ENCODE measurements at regions not wholly inside any gene's neighbourhood (a gene's known extent, or its start where the extent isn't known, plus 50 kb on each side); places are given as distances from the start of the nearest gene placed in this dataset.

GRCh38 chr12:67826946-67827720 is 162.1 kb upstream of the IFNG-AS1 start:
- Histone ChIP-seq H3K9me3 (no peaks in the 10 kb centered on the region), H3K36me3 (no peaks in the 10 kb centered on the region), H3K4me1 (peaks cover 12 to 36% (median 33%) of the 10 kb centered on the region in 4 donors), H3K27me3 (no peaks in the 10 kb centered on the region), H3K4me3 (peak overlapping the region; percentile 41 to 56 (median 46)), H3K27ac (replicated peaks in 1 of 4) (peak overlapping the region; percentile 82 to 87 (median 86))
- TF ChIP-seq EP300 (IDR thresholded peaks at IDR 0.05) = no peak
- TF ChIP-seq POLR2A (IDR thresholded peaks at IDR 0.05; ENCODE audit: low read depth) = no peak
- TF ChIP-seq POLR2AphosphoS5 (IDR thresholded peaks at IDR 0.05) = no peak
- TF ChIP-seq CTCF (IDR thresholded peaks at IDR 0.05) = no peak
- WGBS = 43% methylated on average over 5 of the region's 5 CpGs
- intact Hi-C loops (cut with DNase I) = loop anchor here (10.0 kb wide), 1 partner anchor 172 kb away; no protein-coding TSS in a partner anchor
- DNase-seq (ENCODE audit: extremely low spot score) = no peak

- H3K4me1 ChIP-seq = peaks cover 12 to 36% (median 33%) of the 10 kb centered on the region in 4 donors
- intact Hi-C loops (cut with DNase I) = loop anchor here (10.0 kb wide), 1 partner anchor 173 kb away; no protein-coding TSS in a partner anchor
- TF ChIP-seq POLR2AphosphoS5 (IDR thresholded peaks at IDR 0.05) (peak; percentile 13 to 65), CTCF (IDR thresholded peaks at IDR 0.05) (no peak), POLR2A (IDR thresholded peaks at IDR 0.05; ENCODE audit: low read depth) (no peak), EP300 (IDR thresholded peaks at IDR 0.05) (no peak)
- peak overlapping the region; percentile 41 to 56 (median 46) for H3K4me3 ChIP-seq
- no peaks in the 10 kb centered on the region for H3K9me3 ChIP-seq
- DNase-seq (ENCODE audit: extremely low spot score) = no peak
- no peaks in the 10 kb centered on the region for H3K27me3 ChIP-seq
- 13% methylated on average over 7 of the region's 7 CpGs for WGBS
- H3K36me3 ChIP-seq = no peaks in the 10 kb centered on the region
- H3K27ac ChIP-seq (replicated peaks in 1 of 4) = peak overlapping the region; percentile 82 to 87 (median 86)
Observed at GRCh38 chr12:67827820-67828383, 161.3 kb upstream of the IFNG-AS1 start.

DNA sequence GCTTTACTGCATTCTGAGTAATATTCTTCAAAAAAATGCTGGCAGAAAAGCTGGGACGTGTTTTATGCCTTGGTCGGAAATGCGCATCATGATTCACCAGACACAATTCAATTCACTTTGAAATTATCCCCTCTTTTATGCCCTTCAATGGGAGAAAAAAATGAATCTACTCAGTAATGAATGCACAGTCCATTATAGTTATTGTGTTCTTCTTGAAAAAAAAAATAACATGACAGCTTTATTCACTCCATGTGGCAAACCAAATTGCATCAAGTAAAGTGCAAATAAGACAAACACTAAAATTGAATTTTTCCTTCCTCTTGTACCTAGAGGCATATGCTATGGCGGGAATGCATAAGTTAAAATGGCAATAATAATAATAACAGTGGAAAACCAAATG is 159.4 kb upstream of the IFNG-AS1 start:
- H3K27me3 ChIP-seq = no peaks in the 10 kb centered on the region
- TF ChIP-seq EP300 (IDR thresholded peaks at IDR 0.05) = no peak
- TF ChIP-seq POLR2A (IDR thresholded peaks at IDR 0.05; ENCODE audit: low read depth) = no peak
- TF ChIP-seq CTCF (IDR thresholded peaks at IDR 0.05) = no peak
- no peaks in the 10 kb centered on the region for H3K36me3 ChIP-seq
- peaks cover 12 to 36% (median 33%) of the 10 kb centered on the region in 4 donors for H3K4me1 ChIP-seq
- H3K9me3 ChIP-seq = no peaks in the 10 kb centered on the region
- 95% methylated on average over 4 of the region's 4 CpGs for WGBS
- no peak for DNase-seq (ENCODE audit: extremely low spot score)
- no peak overlapping the region for H3K27ac ChIP-seq (replicated peaks in 1 of 4)
- intact Hi-C loops (cut with DNase I) = loop anchor here (10.0 kb wide), 1 partner anchor 175 kb away; no protein-coding TSS in a partner anchor
- no peak overlapping the region for H3K4me3 ChIP-seq

DNA sequence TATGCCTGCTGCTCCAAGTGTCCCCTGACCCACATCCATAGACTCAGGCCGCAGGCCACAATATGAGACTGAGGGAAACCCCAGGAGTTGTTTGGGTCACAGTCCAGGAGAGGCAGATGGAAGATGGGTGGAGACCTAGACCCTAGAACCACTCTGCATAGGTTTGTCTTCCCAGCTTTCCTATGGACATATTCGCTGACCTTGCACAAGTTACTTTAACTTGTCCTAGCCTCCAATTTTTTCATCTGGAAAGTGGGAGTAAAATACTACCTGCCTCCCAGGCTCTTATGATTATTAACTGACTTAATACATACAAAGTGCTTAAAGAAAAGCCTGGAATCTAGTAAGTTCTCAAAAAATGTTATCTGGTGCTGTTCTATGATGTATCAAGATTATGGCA is 157.1 kb upstream of the IFNG-AS1 start:
- WGBS = 100% methylated on average over 2 of the region's 2 CpGs
- TF ChIP-seq POLR2AphosphoS5 (IDR thresholded peaks at IDR 0.05) = no peak
- no peak for TF ChIP-seq POLR2A (IDR thresholded peaks at IDR 0.05; ENCODE audit: low read depth)
- TF ChIP-seq CTCF (IDR thresholded peaks at IDR 0.05) = no peak
- no peak for TF ChIP-seq EP300 (IDR thresholded peaks at IDR 0.05)

More for the DNA sequence above, 157.1 kb upstream of the IFNG-AS1 start:
- H3K36me3 ChIP-seq = no peaks in the 10 kb centered on the region
- H3K27me3 ChIP-seq = no peaks in the 10 kb centered on the region
- H3K4me1 ChIP-seq = peaks cover 7 to 18% (median 15%) of the 10 kb centered on the region in 4 donors
- H3K9me3 ChIP-seq = no peaks in the 10 kb centered on the region
- intact Hi-C loops (cut with DNase I) = no loop called here
- H3K4me3 ChIP-seq = no peak overlapping the region
- H3K27ac ChIP-seq (replicated peaks in 1 of 4) = no peak overlapping the region
- no peak for DNase-seq (ENCODE audit: extremely low spot score)

Data from esophagus muscularis mucosa (tissue), 4 donors.